HFF-Myc (cell line): ENCODE measurements at regions not wholly inside any gene's neighbourhood (a gene's known extent, or its start where the extent isn't known, plus 50 kb on each side); places are given as distances from the start of the nearest gene placed in this dataset.

ENCODE experiments used
- DNase-seq: peaks from one replicate; pipeline ENCODE4 v3.0.0-alpha.2; 2011; ENCODE audit warnings: low read depth; ENCODE audit errors: extremely low read depth
- H3K4me3 ChIP-seq: replicated peaks from 2 replicates; pipeline ENCODE4 v1.5.1; 2011; ENCODE audit warnings: low read depth, mild to moderate bottlenecking, control low read depth, low read length
- CTCF ChIP-seq: IDR thresholded peaks from 2 replicates; pipeline ENCODE4 v1.5.1; 2012; ENCODE audit warnings: mild to moderate bottlenecking, low read depth, low read length, control low read depth; ENCODE audit errors: missing control alignments

- TF ChIP-seq CTCF = no peak
- no peak overlapping the region for H3K4me3 ChIP-seq
- DNase-seq = peak; percentile 29
Measured at GRCh38 chr3:152121270-152121636, 147.5 kb upstream of the MBNL1 start.

GRCh38 chr3:152122851-152123250, 145.9 kb upstream of the MBNL1 start:
- no peak overlapping the region for H3K4me3 ChIP-seq
- DNase-seq = no peak
- TF ChIP-seq CTCF = no peak

GRCh38 chr3:152123457-152123856, 145.3 kb upstream of the MBNL1 start:
- no peak for DNase-seq
- no peak for TF ChIP-seq CTCF
- no peak overlapping the region for H3K4me3 ChIP-seq

GRCh38 chr3:152126260-152126659, 142.5 kb upstream of the MBNL1 start:
- DNase-seq = no peak
- no peak for TF ChIP-seq CTCF
- H3K4me3 ChIP-seq = no peak overlapping the region

GRCh38 chr3:152127058-152127457, 141.7 kb upstream of the MBNL1 start:
- DNase-seq = no peak
- no peak for TF ChIP-seq CTCF
- no peak overlapping the region for H3K4me3 ChIP-seq

GRCh38 chr3:152128356-152128755, 140.4 kb upstream of the MBNL1 start:
- no peak for TF ChIP-seq CTCF
- no peak overlapping the region for H3K4me3 ChIP-seq
- no peak for DNase-seq

GRCh38 chr3:152139651-152140050, 129.1 kb upstream of the MBNL1 start:
- no peak for DNase-seq
- H3K4me3 ChIP-seq = no peak overlapping the region
- no peak for TF ChIP-seq CTCF
